ENCODE measurements at regions not wholly inside any gene's neighbourhood (a gene's known extent, or its start where the extent isn't known, plus 50 kb on each side); places are given as distances from the start of the nearest gene placed in this dataset.

GRCh38 chr2:165033402-165033801 lies 78.1 kb upstream of the SLC38A11 start:
- H3K4me3 ChIP-seq (ENCODE audit: low read depth, low read length) = no peak overlapping the region
- no peaks in the 10 kb centered on the region for H3K36me3 ChIP-seq
- no peak for TF ChIP-seq CTCF (IDR thresholded peaks at IDR 0.05; ENCODE audit: low read depth, low read length)
- no peaks in the 10 kb centered on the region for H3K27me3 ChIP-seq
- no peaks in the 10 kb centered on the region for H3K4me1 ChIP-seq
- H3K9me3 ChIP-seq = no peaks in the 10 kb centered on the region
- DNase-seq = no peak

- Histone ChIP-seq H3K4me3 (ENCODE audit: low read depth, low read length) (no peak overlapping the region), H3K27me3 (no peaks in the 10 kb centered on the region), H3K4me1 (no peaks in the 10 kb centered on the region), H3K9me3 (no peaks in the 10 kb centered on the region), H3K36me3 (no peaks in the 10 kb centered on the region)
- TF ChIP-seq CTCF (IDR thresholded peaks at IDR 0.05; ENCODE audit: low read depth, low read length) = no peak
- DNase-seq = no peak
Observed at GRCh38 chr2:165032559-165032958, 77.2 kb upstream of the SLC38A11 start.

DNA sequence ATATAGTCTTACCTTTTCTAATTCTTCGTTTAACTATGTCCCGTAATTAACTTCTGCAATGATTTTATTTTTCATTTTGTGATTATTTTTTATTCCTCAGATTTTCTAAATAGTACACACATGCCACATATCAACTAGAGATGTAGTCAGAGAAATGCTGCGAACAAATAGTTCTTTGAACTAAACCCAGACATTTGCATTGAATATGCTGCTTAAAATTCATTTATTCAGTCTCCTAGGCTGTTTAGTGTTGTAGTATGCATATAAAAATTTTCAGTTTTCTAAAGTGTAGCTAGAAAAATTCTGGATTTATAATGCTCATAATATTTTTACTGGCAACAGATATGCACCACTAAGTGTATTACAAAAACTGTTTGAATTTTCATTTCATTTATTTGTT lies 68.9 kb upstream of the SLC38A11 start:
- H3K4me3 ChIP-seq (ENCODE audit: low read depth, low read length) = no peak overlapping the region
- no peak for DNase-seq
- no peak for TF ChIP-seq CTCF (IDR thresholded peaks at IDR 0.05; ENCODE audit: low read depth, low read length)
- no peaks in the 10 kb centered on the region for H3K4me1 ChIP-seq
- H3K9me3 ChIP-seq = no peaks in the 10 kb centered on the region
- H3K36me3 ChIP-seq = no peaks in the 10 kb centered on the region
- H3K27me3 ChIP-seq = no peaks in the 10 kb centered on the region

DNA sequence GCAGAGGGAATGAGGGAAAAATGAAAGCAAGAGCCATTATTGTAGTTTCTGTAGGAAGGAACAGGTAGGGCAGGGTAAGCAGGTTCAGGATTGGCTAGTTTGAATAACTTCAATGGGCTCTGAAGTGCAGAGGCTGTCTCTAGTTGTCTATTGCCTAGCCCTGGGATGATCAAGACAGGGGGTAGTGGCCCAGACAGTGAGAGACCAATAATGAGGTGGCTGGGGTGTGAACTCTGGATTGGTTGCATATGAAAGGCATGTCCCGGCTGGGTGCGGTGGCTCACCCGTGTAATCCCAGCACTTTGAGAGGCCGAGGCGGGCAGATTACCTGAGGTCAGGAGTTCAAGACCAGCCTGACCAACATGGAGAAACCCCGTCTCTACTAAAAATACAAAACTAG lies 67.5 kb upstream of the SLC38A11 start:
- no peaks in the 10 kb centered on the region for H3K4me1 ChIP-seq
- no peaks in the 10 kb centered on the region for H3K9me3 ChIP-seq
- no peak for TF ChIP-seq CTCF (IDR thresholded peaks at IDR 0.05; ENCODE audit: low read depth, low read length)
- H3K36me3 ChIP-seq = no peaks in the 10 kb centered on the region
- DNase-seq = no peak
- H3K27me3 ChIP-seq = no peaks in the 10 kb centered on the region
- no peak overlapping the region for H3K4me3 ChIP-seq (ENCODE audit: low read depth, low read length)

DNA sequence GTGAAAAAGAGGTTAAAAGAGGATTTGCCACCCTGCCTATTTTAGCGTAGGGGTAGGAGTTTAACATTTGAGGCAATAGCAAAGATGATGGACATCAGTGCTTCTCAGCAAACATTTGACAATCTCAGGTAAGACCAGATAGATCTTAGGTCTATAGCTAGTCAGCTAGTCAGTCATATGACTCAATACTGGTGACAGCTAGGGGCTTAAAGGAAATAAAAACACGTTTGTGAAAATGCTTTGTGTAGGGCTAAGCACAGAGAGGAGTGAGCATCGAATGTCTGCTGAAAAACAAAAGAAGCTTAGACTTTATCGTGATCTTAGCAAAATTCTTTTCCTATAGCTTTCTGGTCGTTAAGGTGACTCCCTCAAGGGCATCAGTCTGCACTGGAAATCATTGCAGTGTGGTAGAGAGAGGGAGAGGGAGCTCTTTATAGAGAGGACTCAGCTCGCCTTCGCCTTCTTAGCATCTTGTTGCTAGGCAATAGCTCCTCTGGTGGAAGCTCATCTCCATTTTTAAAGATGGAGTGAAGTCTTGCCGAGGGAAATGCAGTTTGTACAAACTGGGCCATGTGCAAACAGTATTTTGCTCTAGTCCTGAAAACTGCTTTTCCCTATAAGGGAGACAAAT lies 62.8 kb upstream of the SLC38A11 start:
- Histone ChIP-seq H3K4me3 (ENCODE audit: low read depth, low read length) (no peak overlapping the region), H3K27me3 (no peaks in the 10 kb centered on the region), H3K9me3 (no peaks in the 10 kb centered on the region), H3K36me3 (no peaks in the 10 kb centered on the region), H3K4me1 (no peaks in the 10 kb centered on the region)
- DNase-seq = no peak
- TF ChIP-seq CTCF (IDR thresholded peaks at IDR 0.05; ENCODE audit: low read depth, low read length) = no peak

GRCh38 chr2:165016772-165017411 lies 61.6 kb upstream of the SLC38A11 start:
- DNase-seq = peak; percentile 33
- peak; percentile 78 for TF ChIP-seq CTCF (IDR thresholded peaks at IDR 0.05; ENCODE audit: low read depth, low read length)
- H3K9me3 ChIP-seq = no peaks in the 10 kb centered on the region
- H3K4me3 ChIP-seq (ENCODE audit: low read depth, low read length) = peak overlapping the region; percentile 35
- no peaks in the 10 kb centered on the region for H3K27me3 ChIP-seq
- H3K4me1 ChIP-seq = no peaks in the 10 kb centered on the region
- H3K36me3 ChIP-seq = no peaks in the 10 kb centered on the region

Measured in BE2C (cell line).